Stimulated activated naive CD8-positive, alpha-beta T cell treated with anti-CD3 and anti-CD28 coated beads, Interleukin-15, amount 100 ng/mL, for 72 hours (primary cell): ENCODE measurements at regions not wholly inside any gene's neighbourhood (a gene's known extent, or its start where the extent isn't known, plus 50 kb on each side); places are given as distances from the start of the nearest gene placed in this dataset.

ENCODE experiments used
- ATAC-seq: fragments of 150-1000 bp; cut with Tn5 transposase; 2 replicates; pipeline ENCODE4 v1.10.0; 2021; ENCODE audit warnings: mild to moderate bottlenecking, moderate library complexity
- DNase-seq, 2 donors: peaks; one replicate each; pipeline ENCODE4 v3.0.0; 2021 to 2022
- H3K27ac Mint-ChIP-seq, 2 donors: one replicate each; pipeline ENCODE4 v1.8.0; 2022; ENCODE audit warnings: mild to moderate bottlenecking in 2 of 2, mixed read lengths in 2 of 2, moderate library complexity in 2 of 2
- H3K27me3 Mint-ChIP-seq: one replicate; pipeline ENCODE4 v1.8.0; 2022; ENCODE audit warnings: mixed read lengths
- H3K4me1 Mint-ChIP-seq: one replicate; pipeline ENCODE4 v1.8.0; 2022; ENCODE audit warnings: mild to moderate bottlenecking, mixed read lengths
- H3K4me3 Mint-ChIP-seq, 2 donors: one replicate each; pipeline ENCODE4 v1.8.0; 2022; ENCODE audit warnings: mild to moderate bottlenecking in 2 of 2, mixed read lengths in 2 of 2, moderate library complexity in 1 of 2
- H3K9me3 Mint-ChIP-seq, 2 donors: one replicate each; pipeline ENCODE4 v1.8.0; 2022; ENCODE audit warnings: mixed read lengths in 2 of 2

- H3K4me3 Mint-ChIP-seq: no peak overlapping the region
- H3K4me1 Mint-ChIP-seq: no peaks in the 10 kb centered on the region
- ATAC-seq: no peak
- H3K9me3 Mint-ChIP-seq: peaks cover 2 to 11% of the 10 kb centered on the region in 2 donors
- no peak for DNase-seq
- no peak overlapping the region for H3K27ac Mint-ChIP-seq
- H3K27me3 Mint-ChIP-seq: peaks cover 6% of the 10 kb centered on the region
Measured at GRCh38 chr12:115402443-115403180, 718.6 kb upstream of the TBX3 start.

GRCh38 chr12:115401761-115402160, 717.8 kb upstream of the TBX3 start:
- Mint-ChIP-seq H3K27ac (no peak overlapping the region), H3K9me3 (peaks cover 11 to 20% of the 10 kb centered on the region in 2 donors), H3K4me1 (no peaks in the 10 kb centered on the region), H3K27me3 (peaks cover 6% of the 10 kb centered on the region), H3K4me3 (no peak overlapping the region)
- DNase-seq (no peak), ATAC-seq (no peak)

- Mint-ChIP-seq H3K4me1 (no peaks in the 10 kb centered on the region), H3K9me3 (peaks cover 27 to 35% of the 10 kb centered on the region in 2 donors), H3K27ac (no peak overlapping the region), H3K4me3 (no peak overlapping the region), H3K27me3 (peaks cover 6% of the 10 kb centered on the region)
- no peak for ATAC-seq
- DNase-seq: no peak
Measured at GRCh38 chr12:115400011-115400410, 716.0 kb upstream of the TBX3 start.

- DNase-seq (no peak), ATAC-seq (no peak)
- Mint-ChIP-seq H3K27me3 (no peaks in the 10 kb centered on the region), H3K27ac (no peak overlapping the region), H3K9me3 (peaks cover 28 to 36% of the 10 kb centered on the region in 2 donors), H3K4me1 (no peaks in the 10 kb centered on the region), H3K4me3 (no peak overlapping the region)
Measured at GRCh38 chr12:115398311-115398781, 714.4 kb upstream of the TBX3 start.

- Mint-ChIP-seq H3K9me3 (peaks cover 29 to 36% of the 10 kb centered on the region in 2 donors), H3K4me3 (no peak overlapping the region), H3K4me1 (no peaks in the 10 kb centered on the region), H3K27ac (no peak overlapping the region), H3K27me3 (no peaks in the 10 kb centered on the region)
- ATAC-seq (no peak), DNase-seq (no peak)
Measured at GRCh38 chr12:115396567-115396966, 712.6 kb upstream of the TBX3 start.

GRCh38 chr12:115394496-115395220, 710.7 kb upstream of the TBX3 start:
- no peak overlapping the region for H3K27ac Mint-ChIP-seq
- H3K4me3 Mint-ChIP-seq: no peak overlapping the region
- H3K4me1 Mint-ChIP-seq: no peaks in the 10 kb centered on the region
- peaks cover 42 to 44% of the 10 kb centered on the region in 2 donors for H3K9me3 Mint-ChIP-seq
- H3K27me3 Mint-ChIP-seq: no peaks in the 10 kb centered on the region
- no peak for DNase-seq
- ATAC-seq: no peak

- no peak overlapping the region for H3K27ac Mint-ChIP-seq
- ATAC-seq (no peak), DNase-seq (no peak)
- H3K4me1 Mint-ChIP-seq: no peaks in the 10 kb centered on the region
- H3K9me3 Mint-ChIP-seq: peaks cover 12 to 14% of the 10 kb centered on the region in 2 donors
- no peak overlapping the region for H3K4me3 Mint-ChIP-seq
- no peaks in the 10 kb centered on the region for H3K27me3 Mint-ChIP-seq
Measured at GRCh38 chr12:115388139-115388538, 704.2 kb upstream of the TBX3 start.

GRCh38 chr12:115387467-115387901, 703.5 kb upstream of the TBX3 start:
- H3K4me3 Mint-ChIP-seq: no peak overlapping the region
- no peak for ATAC-seq
- no peaks in the 10 kb centered on the region for H3K27me3 Mint-ChIP-seq
- no peak overlapping the region for H3K27ac Mint-ChIP-seq
- H3K4me1 Mint-ChIP-seq: no peaks in the 10 kb centered on the region
- no peak for DNase-seq
- H3K9me3 Mint-ChIP-seq: peaks cover 12 to 14% of the 10 kb centered on the region in 2 donors

GRCh38 chr12:115386946-115387345, 703.0 kb upstream of the TBX3 start:
- H3K27me3 Mint-ChIP-seq: peaks cover 4% of the 10 kb centered on the region
- no peaks in the 10 kb centered on the region for H3K4me1 Mint-ChIP-seq
- no peak for ATAC-seq
- no peak overlapping the region for H3K27ac Mint-ChIP-seq
- peaks cover 12 to 14% of the 10 kb centered on the region in 2 donors for H3K9me3 Mint-ChIP-seq
- DNase-seq: no peak
- H3K4me3 Mint-ChIP-seq: no peak overlapping the region

GRCh38 chr12:115385141-115385540, 701.2 kb upstream of the TBX3 start:
- ATAC-seq (no peak), DNase-seq (no peak)
- Mint-ChIP-seq H3K27ac (no peak overlapping the region), H3K4me3 (no peak overlapping the region), H3K4me1 (no peaks in the 10 kb centered on the region), H3K27me3 (peaks cover 20% of the 10 kb centered on the region), H3K9me3 (peaks cover 0 to 4% of the 10 kb centered on the region in 2 donors)

GRCh38 chr12:115384391-115384790, 700.4 kb upstream of the TBX3 start:
- H3K9me3 Mint-ChIP-seq: peaks cover 0 to 4% of the 10 kb centered on the region in 2 donors
- ATAC-seq: no peak
- H3K27me3 Mint-ChIP-seq: peaks cover 21% of the 10 kb centered on the region
- no peak overlapping the region for H3K27ac Mint-ChIP-seq
- no peak for DNase-seq
- H3K4me3 Mint-ChIP-seq: no peak overlapping the region
- no peaks in the 10 kb centered on the region for H3K4me1 Mint-ChIP-seq

- H3K4me3 Mint-ChIP-seq: no peak overlapping the region
- DNase-seq (no peak), ATAC-seq (no peak)
- peaks cover 21% of the 10 kb centered on the region for H3K27me3 Mint-ChIP-seq
- H3K27ac Mint-ChIP-seq: no peak overlapping the region
- no peaks in the 10 kb centered on the region for H3K4me1 Mint-ChIP-seq
- peaks cover 0 to 4% of the 10 kb centered on the region in 2 donors for H3K9me3 Mint-ChIP-seq
Measured at GRCh38 chr12:115383668-115384067, 699.7 kb upstream of the TBX3 start.

- Mint-ChIP-seq H3K27ac (no peak overlapping the region), H3K4me3 (no peak overlapping the region), H3K27me3 (peaks cover 21% of the 10 kb centered on the region), H3K9me3 (peaks cover 0 to 4% of the 10 kb centered on the region in 2 donors), H3K4me1 (no peaks in the 10 kb centered on the region)
- DNase-seq (no peak), ATAC-seq (no peak)
Measured at GRCh38 chr12:115382681-115383080, 698.7 kb upstream of the TBX3 start.

GRCh38 chr12:115380546-115381120, 696.7 kb upstream of the TBX3 start:
- DNase-seq (no peak), ATAC-seq (no peak)
- Mint-ChIP-seq H3K27me3 (peaks cover 21% of the 10 kb centered on the region), H3K4me3 (no peak overlapping the region), H3K27ac (no peak overlapping the region), H3K9me3 (no peaks in the 10 kb centered on the region), H3K4me1 (peaks cover 1% of the 10 kb centered on the region)

- peaks cover 6 to 10% of the 10 kb centered on the region in 2 donors for H3K9me3 Mint-ChIP-seq
- no peak for DNase-seq
Measured at GRCh38 chr12:115378291-115378690, 694.3 kb upstream of the TBX3 start.

GRCh38 chr12:115377779-115378178, 693.8 kb upstream of the TBX3 start:
- H3K27me3 Mint-ChIP-seq: peaks cover 21% of the 10 kb centered on the region
- peaks cover 12% of the 10 kb centered on the region for H3K4me1 Mint-ChIP-seq
- no peak for ATAC-seq

More at GRCh38 chr12:115378291-115378690, 694.3 kb upstream of the TBX3 start:
- Mint-ChIP-seq H3K4me1 (peaks cover 12% of the 10 kb centered on the region), H3K27ac (no peak overlapping the region), H3K27me3 (peaks cover 21% of the 10 kb centered on the region), H3K4me3 (no peak overlapping the region)
- no peak for ATAC-seq

More at GRCh38 chr12:115377779-115378178, 693.8 kb upstream of the TBX3 start:
- Mint-ChIP-seq H3K4me3 (no peak overlapping the region), H3K9me3 (peaks cover 6 to 10% of the 10 kb centered on the region in 2 donors), H3K27ac (no peak overlapping the region)
- DNase-seq: no peak
